UCSD-AML1 (cell line): ENCODE measurements at regions not wholly inside any gene's neighbourhood (a gene's known extent, or its start where the extent isn't known, plus 50 kb on each side); places are given as distances from the start of the nearest gene placed in this dataset.
"Not testable (repeated sequence)": the region's sequence is repeated elsewhere in the genome, so short reads cannot be mapped to it uniquely, and the experiment has no call there.

Source experiments
- DNase-seq: peaks from one replicate; lab custom pipeline; 2025; ENCODE audit not compliant: unreplicated experiment; lab: John Stamatoyannopoulos, UW

DNA sequence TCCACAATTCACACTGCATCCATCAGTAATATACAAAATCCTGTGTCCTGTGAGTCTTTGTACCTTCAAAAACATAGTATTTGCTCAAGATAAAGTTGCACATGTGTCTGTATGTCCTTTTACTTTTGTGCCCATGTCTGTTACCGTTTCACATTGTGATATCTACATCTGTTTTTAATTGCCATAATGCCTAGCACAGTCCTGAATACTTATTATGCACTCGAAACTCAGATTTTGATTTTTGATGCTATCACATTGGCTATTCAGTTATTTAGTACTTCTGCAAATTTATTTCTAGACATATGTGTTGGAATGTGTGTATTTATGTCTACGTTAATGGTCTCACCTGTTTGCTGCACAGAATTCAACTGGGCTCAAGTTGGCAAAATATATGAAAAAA is 452.8 kb upstream of the ZEB2 start:
- DNase-seq: no peak

DNA sequence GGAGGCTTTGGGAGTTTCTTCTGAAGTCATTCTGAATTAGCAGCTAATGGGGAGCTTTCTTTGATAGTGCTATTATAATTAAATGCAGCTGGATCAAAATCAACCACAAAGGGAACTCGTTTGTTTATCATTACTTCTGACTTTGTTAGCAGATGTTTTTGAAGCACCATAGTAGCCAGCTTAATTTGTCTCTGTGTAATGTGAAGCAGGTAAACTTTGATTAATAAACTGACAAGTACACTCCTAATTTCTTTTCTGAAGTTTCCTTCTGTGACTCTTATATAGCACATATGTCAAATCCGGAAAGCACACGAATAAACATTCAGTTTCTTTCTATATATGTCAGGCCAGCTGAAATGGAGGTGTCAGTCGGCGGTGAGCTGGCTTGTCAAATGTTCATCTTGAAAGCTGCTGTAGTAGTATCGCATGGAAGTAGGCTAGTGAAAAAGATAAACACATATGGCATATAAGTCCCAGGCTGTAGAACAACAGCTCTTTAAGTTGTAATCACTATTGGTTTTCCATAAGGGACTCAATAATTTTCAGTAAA is 451.9 kb upstream of the ZEB2 start:
- DNase-seq: no peak

- DNase-seq: not testable (repeated sequence)
Measured at GRCh38 chr2:144970410-144970809, 450.5 kb upstream of the ZEB2 start.

DNA sequence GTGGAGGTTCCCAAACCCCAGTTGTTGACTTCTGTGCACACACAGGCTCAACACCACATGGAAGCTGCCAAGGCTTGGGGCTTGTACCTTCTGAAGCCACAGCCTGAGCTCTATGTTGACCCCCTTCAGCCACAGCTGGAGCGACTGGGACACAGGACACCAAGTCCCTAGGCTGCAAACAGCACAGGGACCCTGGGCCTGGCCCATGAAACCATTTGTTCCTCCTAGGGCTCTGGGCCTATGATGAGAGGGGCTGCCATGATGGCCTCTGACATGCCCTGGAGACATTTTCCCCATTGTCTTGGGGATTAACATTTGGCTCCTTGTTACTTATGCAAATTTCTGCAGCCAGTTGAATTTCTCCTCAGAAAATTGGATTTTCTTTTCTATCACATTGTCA is 449.6 kb upstream of the ZEB2 start:
- not testable (repeated sequence) for DNase-seq

DNA sequence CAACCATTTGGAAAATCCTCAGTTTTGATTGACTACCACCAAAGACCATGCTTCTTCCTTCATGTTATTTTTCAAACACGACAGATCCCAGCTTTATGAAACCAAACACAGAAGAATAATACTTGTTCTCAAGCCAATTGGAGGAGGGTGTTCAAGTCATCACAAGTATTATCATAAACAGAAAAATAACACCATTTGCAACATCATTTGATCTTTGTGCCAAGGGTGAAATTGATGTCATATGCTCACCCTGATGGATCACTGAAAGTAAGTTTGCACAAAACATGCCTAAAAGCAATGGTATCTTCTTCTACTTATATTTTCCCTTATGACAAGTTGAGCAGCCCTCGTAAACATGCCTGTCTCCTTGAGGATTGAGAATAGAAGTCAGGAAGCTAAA is 448.0 kb upstream of the ZEB2 start:
- no peak for DNase-seq

- DNase-seq: no peak
Measured at GRCh38 chr2:144965172-144965571, 445.3 kb upstream of the ZEB2 start.

- DNase-seq: no peak
Measured at GRCh38 chr2:144963031-144963430, 443.1 kb upstream of the ZEB2 start.

DNA sequence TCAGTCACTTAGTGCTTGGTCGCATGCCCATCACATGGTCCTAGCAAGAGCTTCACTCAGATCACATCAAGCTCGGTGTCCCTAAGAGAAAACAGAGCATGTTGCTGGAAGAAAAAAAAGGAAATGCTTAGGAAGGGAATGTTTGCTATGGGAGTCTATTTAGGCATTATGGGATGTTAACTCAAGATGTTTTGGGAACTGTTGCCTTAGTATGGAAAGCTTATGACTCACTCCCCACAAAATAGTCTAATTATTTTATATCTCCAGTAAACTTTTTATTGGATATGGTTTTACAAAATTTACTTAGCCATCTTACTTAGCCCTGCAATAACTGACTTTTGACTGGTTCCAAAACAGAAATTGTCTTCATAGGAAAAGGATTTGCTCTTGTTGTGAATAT is 439.5 kb upstream of the ZEB2 start:
- no peak for DNase-seq

GRCh38 chr2:144950899-144951560 is 431.1 kb upstream of the ZEB2 start:
- DNase-seq: no peak

GRCh38 chr2:144948205-144948855 is 428.4 kb upstream of the ZEB2 start:
- DNase-seq: no peak

GRCh38 chr2:144947709-144948037 is 427.8 kb upstream of the ZEB2 start:
- no peak for DNase-seq

DNA sequence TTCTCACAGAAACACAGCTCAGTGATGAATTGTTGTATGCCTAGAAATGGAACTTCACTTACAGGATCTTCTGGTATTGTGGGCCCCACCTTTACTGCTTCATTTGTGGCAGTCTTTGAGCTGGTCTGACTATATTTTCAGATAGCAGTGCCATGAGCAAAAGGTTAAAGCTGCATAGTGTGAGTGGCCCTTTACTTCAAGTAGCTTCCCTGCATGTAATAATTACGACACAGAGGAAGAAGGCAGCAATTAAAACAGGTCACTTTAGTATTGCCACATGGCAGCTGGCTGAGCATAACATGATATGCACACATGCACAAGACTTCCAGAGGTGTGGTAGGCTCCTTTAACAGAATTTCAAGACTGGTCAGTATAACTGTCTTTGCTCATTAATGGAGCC is 426.3 kb upstream of the ZEB2 start:
- no peak for DNase-seq

DNA sequence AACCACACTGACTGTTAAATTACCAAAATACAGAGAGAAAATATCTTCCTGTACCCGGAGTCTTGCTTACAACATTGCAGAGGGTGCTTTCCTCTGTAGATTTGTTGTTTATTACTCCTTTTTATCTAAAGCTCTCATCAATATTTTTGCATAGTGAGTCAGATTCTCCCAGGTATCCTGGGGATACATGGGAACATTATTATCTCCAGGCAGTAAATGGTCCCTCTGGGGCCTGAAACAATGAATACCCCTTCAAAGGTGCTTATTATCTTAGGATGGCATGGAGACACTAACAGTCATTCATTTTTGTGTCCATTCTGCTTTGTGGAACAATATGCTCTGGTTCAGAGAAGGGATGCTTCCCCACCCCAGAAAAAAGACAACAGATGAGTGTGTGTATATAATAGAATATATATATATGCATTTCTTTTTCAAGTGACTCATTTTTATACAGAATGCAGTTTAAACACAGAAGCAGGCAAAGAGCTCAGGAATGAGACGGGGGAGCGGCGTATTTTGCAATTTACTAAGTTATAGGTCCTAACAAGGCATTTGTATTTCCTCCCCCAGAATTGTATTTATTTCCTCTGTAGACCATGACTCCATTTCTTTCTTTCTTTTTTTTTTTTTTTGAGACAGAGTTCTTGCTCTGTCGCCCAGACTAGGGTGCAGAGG is 424.8 kb upstream of the ZEB2 start:
- no peak for DNase-seq

DNA sequence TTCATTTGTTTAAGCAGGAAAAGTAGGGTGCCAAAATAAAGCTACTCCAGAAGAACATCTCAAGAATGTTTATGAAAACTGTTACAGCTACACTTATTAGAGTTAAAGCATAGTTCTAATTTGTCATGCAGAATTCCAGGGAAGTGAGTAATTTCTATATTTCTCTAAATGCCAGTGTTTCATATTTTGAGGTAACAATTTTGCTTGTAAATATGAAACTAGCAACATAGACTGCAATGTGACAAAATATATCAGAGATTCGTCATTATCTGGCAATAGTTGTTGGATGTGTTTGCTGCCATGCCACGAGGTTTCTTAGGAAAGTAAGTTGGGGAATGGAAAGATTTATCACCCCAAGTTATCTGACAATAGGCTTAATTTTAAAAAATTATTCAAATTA is 424.1 kb upstream of the ZEB2 start:
- DNase-seq: no peak

DNA sequence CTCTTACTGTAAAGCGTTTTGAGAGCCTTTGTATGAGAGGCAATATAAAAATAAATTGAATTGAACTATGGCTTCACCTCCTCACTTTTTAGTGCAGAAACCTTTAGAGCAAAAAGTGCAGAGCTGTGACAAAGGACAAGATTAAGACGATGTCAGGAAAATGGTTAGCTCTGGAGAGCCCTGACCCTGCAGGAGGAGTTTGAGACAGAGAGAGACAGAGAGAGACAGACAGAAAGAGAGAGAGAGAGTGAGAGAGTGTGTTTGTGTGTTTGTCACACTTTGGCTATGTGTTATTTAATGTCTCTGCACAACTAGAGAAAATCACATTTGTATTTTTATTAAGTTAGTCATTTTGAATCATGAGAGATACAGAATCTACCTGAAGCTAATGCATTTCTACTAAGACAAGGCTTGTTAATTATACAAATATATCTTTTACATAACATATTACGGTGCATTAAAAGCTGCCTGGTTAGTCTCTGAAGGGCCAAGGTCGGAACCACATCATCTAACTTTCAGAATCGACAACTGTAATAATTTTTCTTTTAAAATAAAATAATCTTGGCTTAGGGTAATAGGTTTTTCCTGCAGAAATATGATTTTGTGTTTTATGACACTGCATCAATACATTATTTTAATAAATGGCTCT is 423.5 kb upstream of the ZEB2 start:
- no peak for DNase-seq

GRCh38 chr2:144942516-144943256 is 422.8 kb upstream of the ZEB2 start:
- DNase-seq: no peak

GRCh38 chr2:144941743-144942488 is 422.0 kb upstream of the ZEB2 start:
- no peak for DNase-seq

GRCh38 chr2:144939590-144939989 is 419.7 kb upstream of the ZEB2 start:
- DNase-seq: no peak

- no peak for DNase-seq
Measured at GRCh38 chr2:144937910-144938709, 418.2 kb upstream of the ZEB2 start.

- DNase-seq: no peak
Measured at GRCh38 chr2:144937066-144937465, 417.1 kb upstream of the ZEB2 start.
